ENCODE measurements at regions not wholly inside any gene's neighbourhood (a gene's known extent, or its start where the extent isn't known, plus 50 kb on each side); places are given as distances from the start of the nearest gene placed in this dataset.

- TF ChIP-seq CTCF (IDR thresholded peaks at IDR 0.05; ENCODE audit: insufficient read depth, missing control alignments) = no peak
- DNase-seq (ENCODE audit: insufficient read length, low spot score) = no peak
- FAIRE-seq = no peak
Observed at GRCh38 chr1:163596541-163597258, 274.9 kb downstream of the NUF2 start.

- no peak for TF ChIP-seq CTCF (IDR thresholded peaks at IDR 0.05; ENCODE audit: insufficient read depth, missing control alignments)
- FAIRE-seq = no peak
- no peak for DNase-seq (ENCODE audit: insufficient read length, low spot score)
Observed at GRCh38 chr1:163604321-163604720, 282.6 kb downstream of the NUF2 start.

- no peak for TF ChIP-seq CTCF (IDR thresholded peaks at IDR 0.05; ENCODE audit: insufficient read depth, missing control alignments)
- FAIRE-seq (no peak), DNase-seq (ENCODE audit: insufficient read length, low spot score) (no peak)
Observed at GRCh38 chr1:163604896-163605295, 283.1 kb downstream of the NUF2 start.

- no peak for TF ChIP-seq CTCF (IDR thresholded peaks at IDR 0.05; ENCODE audit: insufficient read depth, missing control alignments)
- FAIRE-seq = no peak
- DNase-seq (ENCODE audit: insufficient read length, low spot score) = no peak
Observed at GRCh38 chr1:163608979-163609378, 287.2 kb downstream of the NUF2 start.

- no peak for TF ChIP-seq CTCF (IDR thresholded peaks at IDR 0.05; ENCODE audit: insufficient read depth, missing control alignments)
- FAIRE-seq = no peak
- no peak for DNase-seq (ENCODE audit: insufficient read length, low spot score)
Observed at GRCh38 chr1:163609858-163610257, 288.1 kb downstream of the NUF2 start.

- no peak for DNase-seq (ENCODE audit: insufficient read length, low spot score)
- no peak for TF ChIP-seq CTCF (IDR thresholded peaks at IDR 0.05; ENCODE audit: insufficient read depth, missing control alignments)
- no peak for FAIRE-seq
Observed at GRCh38 chr1:163610486-163610885, 288.7 kb downstream of the NUF2 start.

- FAIRE-seq = no peak
- no peak for DNase-seq (ENCODE audit: insufficient read length, low spot score)
- TF ChIP-seq CTCF (IDR thresholded peaks at IDR 0.05; ENCODE audit: insufficient read depth, missing control alignments) = no peak
Observed at GRCh38 chr1:163614361-163614760, 292.6 kb downstream of the NUF2 start.

All from D721Med (cell line).